Bronchial epithelial cell (primary cell): ENCODE measurements at regions not wholly inside any gene's neighbourhood (a gene's known extent, or its start where the extent isn't known, plus 50 kb on each side); places are given as distances from the start of the nearest gene placed in this dataset.

Experiments used
- DNase-seq: peaks from one replicate; pipeline ENCODE4 v3.0.0-alpha.2; 2010; ENCODE audit warnings: low read depth
- FAIRE-seq: peaks from 2 replicates; lab custom pipeline; 2011; peaks lifted over from hg19 to GRCh38; lab: Jason Lieb, UNC
- H3K27me3 ChIP-seq: 2 replicates; pipeline ENCODE4 v1.5.1; 2011; ENCODE audit warnings: low read length; ENCODE audit not compliant: control insufficient read depth, insufficient read depth
- H3K36me3 ChIP-seq: 2 replicates; pipeline ENCODE4 v1.5.1; 2011; ENCODE audit warnings: low read length; ENCODE audit not compliant: control insufficient read depth, insufficient read depth
- H3K4me3 ChIP-seq: 2 replicates; pipeline ENCODE4 v1.5.1; 2011; ENCODE audit warnings: mild to moderate bottlenecking, low read depth, low read length, control low read depth
- CTCF ChIP-seq: IDR thresholded peaks from 2 replicates; pipeline ENCODE4 v1.5.1; 2011; ENCODE audit warnings: mild to moderate bottlenecking, moderate library complexity, low read length, control low read depth, inconsistent platforms; ENCODE audit not compliant: insufficient read depth, severe bottlenecking

- TF ChIP-seq CTCF: no peak
Observed at GRCh38 chrX:45667666-45668065, 467.0 kb upstream of the DIPK2B start.

DNA sequence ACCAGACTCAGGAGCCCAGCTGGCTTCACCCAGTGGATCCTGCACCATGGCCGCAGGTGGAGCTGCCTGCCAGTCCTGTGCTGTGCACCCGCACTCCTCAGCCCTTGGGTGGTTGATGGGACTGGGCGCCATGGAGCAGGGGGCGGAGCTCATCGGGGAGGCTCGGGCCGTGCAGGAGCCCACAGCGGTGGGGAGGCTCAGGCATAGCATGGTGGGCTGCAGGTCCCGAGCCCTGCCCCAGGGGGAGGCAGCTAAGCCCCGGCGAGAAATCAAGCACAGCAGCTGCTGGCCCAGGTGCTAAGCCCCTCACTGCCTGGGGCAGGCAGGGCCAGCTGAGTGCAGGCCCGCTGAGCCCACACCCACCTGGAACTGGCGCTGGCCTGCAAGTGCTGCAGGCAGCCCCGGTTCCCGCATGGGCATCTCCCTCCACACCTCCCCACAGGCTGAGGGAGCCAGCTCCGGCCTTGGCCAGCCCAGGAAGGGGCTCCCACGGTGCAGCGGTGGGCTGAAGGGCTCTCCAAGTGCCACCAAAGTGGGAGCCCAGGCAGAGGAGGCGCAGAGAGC, 464.1 kb upstream of the DIPK2B start:
- Histone ChIP-seq H3K27me3 (no peaks in the 10 kb centered on the region), H3K36me3 (no peaks in the 10 kb centered on the region), H3K4me3 (no peak overlapping the region)
- TF ChIP-seq CTCF: no peak
- FAIRE-seq (no peak), DNase-seq (no peak)

More at GRCh38 chrX:45667666-45668065, 467.0 kb upstream of the DIPK2B start:
- DNase-seq (peak; percentile 10), FAIRE-seq (no peak)
- Histone ChIP-seq H3K36me3 (no peaks in the 10 kb centered on the region), H3K4me3 (no peak overlapping the region), H3K27me3 (no peaks in the 10 kb centered on the region)

DNA sequence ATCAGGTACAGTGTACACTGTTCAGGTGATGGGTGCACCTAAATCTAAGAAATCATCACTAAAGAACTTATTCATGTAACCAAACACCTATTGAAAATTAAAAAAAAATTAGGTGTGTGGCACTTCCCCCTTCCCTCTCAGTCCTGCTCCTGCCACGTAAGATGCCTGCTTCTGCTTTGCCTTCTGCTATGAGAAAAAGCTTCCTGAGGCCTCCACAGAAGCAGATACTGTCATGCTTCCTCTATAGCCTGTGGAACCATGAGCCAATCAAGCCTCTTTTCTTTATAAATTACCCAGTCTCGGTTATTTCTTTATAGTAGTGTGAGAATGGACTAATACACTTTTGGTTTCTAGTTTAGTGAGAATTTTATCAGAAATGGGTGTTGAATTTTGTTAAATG, 459.8 kb upstream of the DIPK2B start:
- FAIRE-seq (no peak), DNase-seq (no peak)
- no peaks in the 10 kb centered on the region for H3K36me3 ChIP-seq
- TF ChIP-seq CTCF: no peak
- H3K4me3 ChIP-seq: no peak overlapping the region
- H3K27me3 ChIP-seq: no peaks in the 10 kb centered on the region

- DNase-seq (no peak), FAIRE-seq (no peak)
- no peaks in the 10 kb centered on the region for H3K27me3 ChIP-seq
- TF ChIP-seq CTCF: no peak
- no peaks in the 10 kb centered on the region for H3K36me3 ChIP-seq
- no peak overlapping the region for H3K4me3 ChIP-seq
Observed at GRCh38 chrX:45633419-45633818, 432.7 kb upstream of the DIPK2B start.

DNA sequence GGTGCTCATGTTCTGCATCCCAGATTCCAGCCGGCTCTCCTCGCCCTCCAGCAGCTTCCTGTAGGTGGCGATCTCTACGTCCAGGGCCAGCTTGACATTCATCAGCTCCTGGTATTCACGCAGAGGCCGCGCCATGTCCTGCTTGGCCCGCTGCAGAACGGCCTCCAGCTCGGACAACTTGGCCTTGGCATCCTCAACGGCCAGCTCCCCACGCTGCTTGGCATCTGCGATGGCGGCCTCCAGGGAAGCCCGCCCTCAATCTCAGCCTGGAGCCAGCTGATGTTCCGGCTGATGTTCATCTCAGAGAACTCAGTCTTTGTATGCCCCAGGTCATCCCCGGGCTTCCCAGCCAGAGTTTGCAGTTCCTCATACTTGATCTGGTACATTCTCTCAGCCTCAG, 431.8 kb upstream of the DIPK2B start:
- no peak for DNase-seq
- FAIRE-seq: no peak

More for the DNA sequence above, 431.8 kb upstream of the DIPK2B start:
- Histone ChIP-seq H3K27me3 (no peaks in the 10 kb centered on the region), H3K4me3 (no peak overlapping the region), H3K36me3 (no peaks in the 10 kb centered on the region)
- TF ChIP-seq CTCF: no peak
